Iris pigment epithelial cell (primary cell): ENCODE measurements at regions not wholly inside any gene's neighbourhood (a gene's known extent, or its start where the extent isn't known, plus 50 kb on each side); places are given as distances from the start of the nearest gene placed in this dataset.

Experiments
- DNase-seq: peaks from one replicate; pipeline ENCODE4 v3.0.0-alpha.2; 2011; ENCODE audit warnings: low read depth

DNA sequence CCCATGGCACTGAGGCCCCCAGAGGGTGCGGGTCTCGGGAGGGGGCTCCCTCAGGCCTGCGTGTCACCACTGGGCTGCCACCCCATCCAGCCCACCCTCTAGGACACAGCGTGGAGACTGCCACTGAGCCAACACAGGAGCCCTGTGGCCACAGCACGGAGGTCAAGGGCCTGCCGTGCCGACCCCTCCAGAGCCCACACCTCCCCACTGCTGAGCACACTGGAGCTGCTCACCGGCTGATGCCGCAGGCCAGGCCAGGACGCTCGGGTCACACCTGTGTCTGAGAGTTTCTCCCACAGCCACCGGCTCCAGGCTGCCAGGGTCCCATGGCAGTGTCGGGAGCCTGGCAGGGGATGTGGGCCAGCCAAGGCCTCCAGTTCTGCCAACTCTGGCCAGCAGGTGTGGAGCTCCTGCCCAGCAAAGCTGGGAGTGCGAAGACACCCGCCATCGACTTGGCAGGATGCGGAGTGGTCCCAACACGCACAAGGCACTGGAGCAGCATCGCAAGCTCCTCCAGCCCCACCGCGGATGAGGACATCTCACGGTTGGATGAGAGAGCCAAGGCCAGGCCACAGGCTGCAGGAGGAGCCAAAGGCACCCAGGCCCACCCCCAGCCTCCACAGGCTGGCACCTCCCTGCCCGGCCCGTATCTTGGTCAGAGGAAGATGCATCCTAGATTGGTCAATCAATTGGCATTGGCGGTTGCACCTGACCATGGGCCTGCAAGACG lies 187.1 kb downstream of the BRD1 start:
- no peak for DNase-seq

DNA sequence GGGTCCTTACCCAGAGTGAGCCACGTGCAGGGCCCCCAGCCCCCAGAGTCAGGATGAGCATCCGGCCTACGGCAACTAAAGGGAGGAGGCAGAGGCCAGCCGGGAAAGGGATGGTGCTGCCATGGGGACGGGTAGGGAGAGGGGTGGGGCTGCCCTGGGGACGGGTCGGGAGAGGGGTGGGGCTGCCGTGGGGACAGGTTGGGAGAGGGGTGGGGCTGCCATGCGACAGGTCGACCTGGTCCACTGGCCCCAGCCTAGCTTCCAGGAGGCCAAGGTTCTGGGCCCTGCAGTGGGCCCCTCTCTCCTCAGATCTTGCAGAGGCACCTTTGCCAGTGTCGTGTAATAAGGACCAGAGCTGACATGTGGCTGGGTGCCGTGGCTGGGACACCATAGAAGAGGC lies 187.7 kb downstream of the BRD1 start:
- DNase-seq, result no peak

DNA sequence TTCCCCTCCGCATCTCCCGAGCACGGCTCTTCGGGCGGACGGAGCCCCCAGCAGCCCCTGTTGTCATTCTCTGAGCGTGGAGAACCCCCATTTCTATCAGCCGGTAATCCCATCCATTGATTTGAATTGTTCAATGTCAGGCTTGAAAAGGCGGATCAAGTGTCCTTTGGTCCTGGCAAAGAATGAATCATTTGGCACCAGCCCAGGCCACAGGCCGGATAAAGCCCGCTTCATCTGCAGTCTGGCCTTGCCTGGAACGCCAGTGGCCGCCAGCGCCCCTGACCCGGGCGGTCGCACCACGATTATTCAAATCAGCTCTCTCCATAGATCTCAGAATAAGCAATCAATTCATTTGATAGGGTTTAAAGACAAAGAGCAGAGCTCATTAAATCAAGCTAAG lies 188.9 kb downstream of the BRD1 start:
- no peak for DNase-seq

DNA sequence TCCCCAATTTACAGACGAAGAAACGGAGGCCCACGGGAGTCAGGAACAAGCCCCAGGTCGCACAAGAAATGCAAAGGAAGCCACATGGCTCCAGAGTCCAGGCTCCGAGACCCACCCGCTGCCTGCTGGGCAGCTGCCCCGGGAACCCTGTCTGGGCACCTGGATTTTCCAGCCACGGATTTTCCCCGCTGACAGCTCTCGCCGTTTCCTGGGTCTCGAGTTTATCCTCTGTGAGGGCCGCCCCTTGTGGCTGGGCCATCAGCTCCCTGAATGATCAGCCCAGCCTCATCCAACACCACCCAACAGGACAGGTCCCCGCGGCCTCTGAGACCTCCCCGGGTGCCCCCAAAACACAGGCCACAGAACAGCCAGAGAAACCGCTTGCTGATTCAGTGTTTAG lies 189.7 kb downstream of the BRD1 start:
- no peak for DNase-seq

GRCh38 chr22:49637255-49637760 lies 190.4 kb downstream of the BRD1 start:
- no peak for DNase-seq

- DNase-seq, result no peak
Measured at GRCh38 chr22:49636649-49637048, 191.0 kb downstream of the BRD1 start.

DNA sequence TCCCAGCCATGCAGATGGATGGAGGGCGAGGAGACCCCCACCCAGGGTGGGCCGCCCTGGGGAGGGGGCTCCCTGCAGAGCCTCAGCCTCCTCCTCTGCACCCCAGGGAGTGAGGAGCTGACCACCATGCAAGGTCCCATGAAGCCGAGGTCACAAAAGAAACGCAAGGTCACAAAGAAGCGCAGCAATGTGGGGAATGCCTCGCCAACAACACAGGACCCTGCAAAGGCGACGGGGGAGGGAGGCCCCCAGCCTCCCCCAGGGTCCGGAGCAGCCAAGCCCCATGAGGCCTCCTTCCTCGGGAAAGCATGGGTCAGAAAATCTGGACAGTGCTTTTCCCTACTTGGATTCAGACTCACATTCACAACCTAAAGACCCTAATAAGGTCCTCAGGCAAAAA lies 191.5 kb downstream of the BRD1 start:
- DNase-seq, result no peak

DNA sequence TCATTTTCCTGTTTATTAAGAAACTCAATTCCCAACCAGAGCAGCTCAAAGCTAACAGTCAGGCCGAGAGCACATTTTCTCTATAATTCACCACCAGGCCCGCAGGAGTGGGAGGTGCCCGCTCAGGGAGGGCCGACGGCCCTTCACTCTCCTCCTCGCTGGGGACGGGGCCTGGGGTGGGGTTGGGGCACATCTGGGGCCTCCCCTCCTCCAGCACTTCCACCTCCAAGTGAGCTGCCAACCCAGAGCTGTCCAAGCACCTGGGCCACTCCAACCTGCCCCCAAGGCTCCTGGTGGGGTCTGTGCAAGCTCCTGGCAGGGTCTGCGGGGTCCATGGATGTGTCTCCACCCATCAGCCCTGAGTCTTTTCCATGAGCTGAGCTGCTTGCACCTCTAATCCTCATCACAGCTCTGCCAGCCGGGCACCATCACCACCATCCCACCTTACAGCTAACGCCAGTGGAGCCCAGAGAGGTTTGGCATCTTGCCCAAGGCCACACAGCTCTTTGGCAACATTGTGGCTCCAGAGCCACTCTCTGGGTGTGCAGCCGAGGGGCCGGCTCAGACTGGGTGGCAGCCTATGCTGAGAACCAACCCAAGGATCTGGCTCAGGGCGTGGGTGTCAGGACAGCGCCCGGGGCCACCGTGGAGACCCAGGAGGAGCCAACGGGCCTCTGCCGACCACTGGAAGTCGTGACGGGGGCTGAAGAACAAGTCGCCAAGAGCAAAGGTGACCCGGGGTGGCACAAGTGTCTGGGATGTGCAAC lies 193.5 kb downstream of the BRD1 start:
- no peak for DNase-seq

- no peak for DNase-seq
Measured at GRCh38 chr22:49633010-49633324, 194.7 kb downstream of the BRD1 start.

- DNase-seq, result peak; percentile 49
Measured at GRCh38 chr22:49632199-49633009, 195.3 kb downstream of the BRD1 start.

GRCh38 chr22:49630448-49630946 lies 197.2 kb downstream of the BRD1 start:
- no peak for DNase-seq

- peak; percentile 9 for DNase-seq
Measured at GRCh38 chr22:49629586-49630447, 197.9 kb downstream of the BRD1 start.

DNA sequence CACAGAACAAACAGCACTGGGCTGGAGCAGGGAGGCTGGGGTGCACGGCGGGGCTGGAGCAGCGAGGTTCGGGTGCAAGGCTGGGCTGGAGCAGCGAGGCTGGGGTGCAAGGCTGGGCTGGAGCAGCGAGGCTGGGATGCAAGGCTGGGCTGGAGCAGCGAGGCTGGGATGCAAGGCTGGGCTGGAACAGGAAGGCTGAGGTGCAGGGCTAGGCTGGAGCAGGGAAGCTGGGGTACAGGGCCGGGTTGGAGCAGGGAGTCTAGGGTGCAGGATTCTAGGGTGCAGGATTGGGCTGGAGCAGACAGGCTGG lies 198.5 kb downstream of the BRD1 start:
- no peak for DNase-seq

GRCh38 chr22:49628391-49629260 lies 199.0 kb downstream of the BRD1 start:
- DNase-seq, result no peak

DNA sequence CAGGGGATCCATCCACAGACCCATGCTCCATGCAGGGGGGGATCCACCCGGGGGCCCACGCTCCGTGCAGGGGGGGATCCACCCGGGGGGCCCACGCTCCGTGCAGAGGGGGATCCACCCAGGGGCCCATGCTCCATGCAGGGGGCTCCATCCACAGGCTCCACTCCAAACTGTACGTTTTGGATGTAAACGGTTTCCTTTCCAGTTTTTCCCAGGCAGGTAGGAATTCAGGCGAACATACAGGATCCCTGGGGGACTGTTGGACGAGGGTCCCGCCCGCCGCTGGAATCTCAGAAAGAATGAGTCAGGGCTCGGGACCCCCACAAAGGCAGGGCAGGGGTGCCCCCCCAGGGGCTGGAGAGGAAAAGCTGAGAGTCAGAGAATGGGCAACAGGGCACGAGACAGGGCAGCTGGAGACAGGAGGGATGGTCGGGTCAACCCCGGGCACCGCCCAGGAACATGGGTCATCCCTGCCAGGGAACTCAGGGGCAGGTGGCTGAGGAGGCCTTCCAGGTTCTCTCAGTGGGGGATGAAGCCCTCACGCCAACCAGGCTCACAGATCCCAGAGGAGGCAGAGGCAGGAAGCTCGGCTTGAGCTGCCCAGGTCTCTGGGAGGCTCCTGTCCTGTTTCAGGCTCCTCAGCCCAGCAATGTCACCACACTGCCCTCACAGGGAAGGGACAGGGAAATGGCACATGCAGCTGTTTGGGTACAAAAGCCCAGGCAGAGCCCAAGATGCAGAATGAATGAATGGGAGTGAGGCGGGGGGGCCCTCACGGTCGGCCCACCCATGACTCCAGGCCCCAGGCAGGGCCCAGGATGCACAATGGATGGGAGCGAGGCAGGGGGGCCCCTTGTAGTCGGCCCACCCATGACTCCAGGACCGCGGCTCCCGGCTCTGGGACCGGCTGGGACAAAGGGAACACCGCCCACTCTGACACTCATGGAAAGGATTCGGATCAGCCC lies 200.2 kb downstream of the BRD1 start:
- no peak for DNase-seq

DNA sequence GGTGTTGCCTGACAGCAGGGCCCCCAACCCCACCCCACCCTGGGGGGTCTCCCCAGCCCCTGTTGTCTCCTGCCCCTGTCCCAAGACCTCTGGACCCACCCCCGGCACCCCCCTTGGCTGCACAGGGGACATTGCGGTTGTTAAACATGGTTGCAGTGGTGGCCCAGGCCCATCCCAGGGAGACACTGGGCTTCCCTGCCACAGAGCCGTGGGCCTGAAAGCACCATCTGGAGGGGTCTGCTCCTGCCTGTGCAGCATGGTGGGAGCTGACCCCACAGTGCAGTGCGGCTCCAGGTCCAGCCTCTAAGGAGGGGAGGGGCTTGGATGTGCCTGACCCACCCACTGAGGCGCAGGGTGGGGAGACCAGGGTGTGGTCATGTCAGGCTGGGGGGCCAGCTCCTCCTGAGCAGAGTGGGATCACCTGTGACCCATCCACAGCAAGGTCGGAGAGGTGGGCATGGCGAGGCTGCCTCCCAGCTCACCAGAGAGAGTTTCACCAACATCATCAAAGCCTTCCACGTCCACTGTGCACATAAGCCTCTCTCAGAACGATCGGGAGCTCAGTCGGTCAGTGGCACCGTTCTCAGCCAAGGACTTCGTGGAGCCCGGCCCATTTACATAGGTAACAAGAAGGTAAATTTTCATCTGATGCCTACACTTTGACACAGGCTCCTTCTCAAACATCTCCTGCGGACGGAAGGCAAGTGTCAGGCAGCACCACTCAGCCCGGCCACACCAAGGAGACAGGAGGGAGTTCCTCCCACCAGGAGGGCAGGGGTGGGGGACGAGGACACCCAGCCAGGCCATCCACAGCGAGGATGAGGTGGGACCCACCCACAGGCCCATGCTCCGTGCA lies 201.1 kb downstream of the BRD1 start:
- no peak for DNase-seq

DNA sequence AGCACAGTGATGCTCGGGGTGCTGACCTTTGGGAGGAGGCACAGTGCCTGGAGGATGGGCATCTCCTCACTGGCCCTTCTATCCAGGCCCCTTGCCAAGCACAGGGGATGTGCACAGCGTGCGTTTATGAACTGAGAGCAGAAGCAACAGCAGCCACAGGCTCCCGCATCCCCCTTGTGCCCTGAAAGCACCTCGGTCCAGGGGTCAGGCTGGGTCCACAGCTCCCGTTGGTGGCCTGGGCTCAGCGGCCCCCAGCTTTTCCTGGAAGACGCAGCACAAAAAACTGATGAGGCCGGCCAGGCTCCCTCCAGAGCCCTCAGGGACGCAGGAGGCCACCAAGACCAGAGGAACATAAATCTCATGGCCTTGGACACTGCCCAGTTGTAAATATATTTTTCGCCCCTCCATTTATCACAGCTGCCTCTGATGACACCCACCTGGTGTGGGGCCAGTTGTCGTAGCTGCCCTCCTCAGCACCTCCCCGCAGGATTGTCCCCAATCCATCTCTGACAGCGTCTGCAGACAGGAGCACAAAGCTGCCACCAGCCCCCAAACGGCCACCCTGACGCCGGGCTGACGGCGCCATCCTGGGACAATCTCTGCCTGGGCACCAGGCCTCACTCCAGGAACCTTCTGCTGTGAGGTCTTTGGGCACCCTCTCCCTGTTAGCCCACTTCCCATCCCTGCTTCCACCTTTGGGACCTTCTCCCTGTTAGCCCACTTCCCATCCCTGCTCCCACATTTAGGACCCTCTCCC lies 203.1 kb downstream of the BRD1 start:
- no peak for DNase-seq

GRCh38 chr22:49623715-49624114 lies 204.0 kb downstream of the BRD1 start:
- DNase-seq, result no peak
